HG03108 (cell line): ENCODE measurements at regions not wholly inside any gene's neighbourhood (a gene's known extent, or its start where the extent isn't known, plus 50 kb on each side); places are given as distances from the start of the nearest gene placed in this dataset.
"Not testable (repeated sequence)": the region's sequence is repeated elsewhere in the genome, so short reads cannot be mapped to it uniquely, and the experiment has no call there.

Experiments
- ATAC-seq: cut with Tn5 transposase; IDR thresholded peaks from one replicate; pipeline ENCODE4 v1.9.1; 2021; ENCODE audit warnings: moderate library complexity; ENCODE audit not compliant: unreplicated experiment

GRCh38 chr5:68116408-68116807, 99.1 kb upstream of the PIK3R1 start:
- ATAC-seq = no peak

GRCh38 chr5:68115584-68115983, 100.0 kb upstream of the PIK3R1 start:
- ATAC-seq = no peak

- ATAC-seq = no peak
Measured at GRCh38 chr5:68114378-68115040, 101.0 kb upstream of the PIK3R1 start.

GRCh38 chr5:68112658-68113057, 102.9 kb upstream of the PIK3R1 start:
- no peak for ATAC-seq

- no peak for ATAC-seq
Measured at GRCh38 chr5:68110894-68111293, 104.7 kb upstream of the PIK3R1 start.

- ATAC-seq = no peak
Measured at GRCh38 chr5:68110264-68110663, 105.3 kb upstream of the PIK3R1 start.

- ATAC-seq = not testable (repeated sequence)
Measured at GRCh38 chr5:68104217-68104616, 111.3 kb upstream of the PIK3R1 start.

GRCh38 chr5:68103297-68103696, 112.3 kb upstream of the PIK3R1 start:
- ATAC-seq = not testable (repeated sequence)

- ATAC-seq = no peak
Measured at GRCh38 chr5:68099327-68099726, 116.2 kb upstream of the PIK3R1 start.

- ATAC-seq = no peak
Measured at GRCh38 chr5:68093455-68094159, 121.9 kb upstream of the PIK3R1 start.

GRCh38 chr5:68088302-68088701, 127.3 kb upstream of the PIK3R1 start:
- ATAC-seq = no peak

- ATAC-seq = no peak
Measured at GRCh38 chr5:68087866-68088265, 127.7 kb upstream of the PIK3R1 start.

- ATAC-seq = no peak
Measured at GRCh38 chr5:68086857-68087256, 128.7 kb upstream of the PIK3R1 start.

GRCh38 chr5:68086439-68086838, 129.1 kb upstream of the PIK3R1 start:
- ATAC-seq = no peak

- ATAC-seq = no peak
Measured at GRCh38 chr5:68084396-68084795, 131.2 kb upstream of the PIK3R1 start.

- no peak for ATAC-seq
Measured at GRCh38 chr5:68080282-68081050, 135.1 kb upstream of the PIK3R1 start.

GRCh38 chr5:68077349-68077894, 138.1 kb upstream of the PIK3R1 start:
- no peak for ATAC-seq

GRCh38 chr5:68074633-68075032, 140.9 kb upstream of the PIK3R1 start:
- ATAC-seq = no peak

- no peak for ATAC-seq
Measured at GRCh38 chr5:68074048-68074632, 141.4 kb upstream of the PIK3R1 start.

GRCh38 chr5:68071736-68072135, 143.8 kb upstream of the PIK3R1 start:
- ATAC-seq = no peak

GRCh38 chr5:68071282-68071632, 144.3 kb upstream of the PIK3R1 start:
- ATAC-seq = no peak
